H9 (cell line): ENCODE measurements at regions not wholly inside any gene's neighbourhood (a gene's known extent, or its start where the extent isn't known, plus 50 kb on each side); places are given as distances from the start of the nearest gene placed in this dataset.

Source experiments
- DNase-seq: peaks from one replicate; pipeline ENCODE4 v3.0.0-alpha.2; 2017
- H2AFZ ChIP-seq: one replicate; pipeline ENCODE4 v1.6.1; 2013; ENCODE audit warnings: mild to moderate bottlenecking, low read length, control low read depth, moderate library complexity
- H2AK5ac ChIP-seq: 2 replicates; pipeline ENCODE4 v1.6.1; 2013; ENCODE audit warnings: low read length, control low read depth, mixed read lengths; ENCODE audit not compliant: insufficient read length
- H2BK120ac ChIP-seq: one replicate; pipeline ENCODE4 v1.6.1; 2013; ENCODE audit warnings: low read depth, mild to moderate bottlenecking, low read length, control low read depth, inconsistent platforms; ENCODE audit not compliant: poor library complexity, severe bottlenecking
- H2BK12ac ChIP-seq: 2 replicates; pipeline ENCODE4 v1.6.1; 2013; ENCODE audit warnings: low read length, control low read depth, mixed read lengths, low read depth; ENCODE audit not compliant: insufficient read length
- H2BK15ac ChIP-seq: 2 replicates; pipeline ENCODE4 v1.6.1; 2013; ENCODE audit warnings: low read depth, low read length, control low read depth
- H2BK20ac ChIP-seq: one replicate; pipeline ENCODE4 v1.6.1; 2013; ENCODE audit warnings: low read depth, mild to moderate bottlenecking, low read length, control low read depth, inconsistent platforms; ENCODE audit not compliant: poor library complexity, severe bottlenecking
- H2BK5ac ChIP-seq: 2 replicates; pipeline ENCODE4 v1.6.1; 2013; ENCODE audit warnings: low read length, control low read depth, mixed read lengths; ENCODE audit not compliant: insufficient read length
- H3K14ac ChIP-seq: 2 replicates; pipeline ENCODE4 v1.6.1; 2013; ENCODE audit warnings: low read length, control low read depth; ENCODE audit not compliant: insufficient read depth
- H3K18ac ChIP-seq: 2 replicates; pipeline ENCODE4 v1.6.1; 2013; ENCODE audit warnings: low read depth, mild to moderate bottlenecking, mixed read lengths, low read length, control low read depth; ENCODE audit not compliant: insufficient read length
- H3K23ac ChIP-seq: 2 replicates; pipeline ENCODE4 v1.6.1; 2013; ENCODE audit warnings: low read length, control low read depth, mixed read lengths, low read depth; ENCODE audit not compliant: insufficient read length
- H3K23me2 ChIP-seq: 2 replicates; pipeline ENCODE4 v1.6.1; 2013; ENCODE audit warnings: low read depth, mild to moderate bottlenecking, mixed read lengths, low read length, control low read depth; ENCODE audit not compliant: insufficient read length, poor library complexity, severe bottlenecking
- H3K27ac ChIP-seq: 2 replicates; pipeline ENCODE4 v1.5.1; 2013; ENCODE audit warnings: low read length, control low read depth, mixed read lengths, low read depth; ENCODE audit not compliant: insufficient read length
- H3K27me3 ChIP-seq: 2 replicates; pipeline ENCODE4 v1.6.1; 2013; ENCODE audit warnings: low read length, control low read depth, inconsistent platforms; ENCODE audit not compliant: insufficient read depth
- H3K4ac ChIP-seq: 2 replicates; pipeline ENCODE4 v1.6.1; 2013; ENCODE audit warnings: low read depth, mild to moderate bottlenecking, control low read depth, inconsistent platforms, low read length, moderate library complexity
- H3K4me1 ChIP-seq: 2 replicates; pipeline ENCODE4 v1.6.1; 2013; ENCODE audit warnings: low read length, control low read depth, inconsistent platforms; ENCODE audit not compliant: insufficient read depth
- H3K4me2 ChIP-seq: 2 replicates; pipeline ENCODE4 v1.6.1; 2013; ENCODE audit warnings: low read length, control low read depth, mixed read lengths; ENCODE audit not compliant: insufficient read length, insufficient read depth
- H3K56ac ChIP-seq: 2 replicates; pipeline ENCODE4 v1.6.1; 2013; ENCODE audit warnings: low read depth, mild to moderate bottlenecking, mixed read lengths, low read length, control low read depth; ENCODE audit not compliant: insufficient read length
- H3K79me1 ChIP-seq: 2 replicates; pipeline ENCODE4 v1.6.1; 2013; ENCODE audit warnings: low read depth, mild to moderate bottlenecking, moderate library complexity, low read length, control low read depth, inconsistent platforms; ENCODE audit not compliant: insufficient read depth, poor library complexity, severe bottlenecking
- H3K79me2 ChIP-seq: 2 replicates; pipeline ENCODE4 v1.6.1; 2013; ENCODE audit warnings: low read length, control low read depth, inconsistent platforms; ENCODE audit not compliant: insufficient read depth
- H3K9ac ChIP-seq: 2 replicates; pipeline ENCODE4 v1.6.1; 2013; ENCODE audit warnings: low read length, control low read depth, mixed read lengths; ENCODE audit not compliant: insufficient read length; ENCODE audit errors: extremely low read depth
- H3K9me3 ChIP-seq: one replicate; pipeline ENCODE4 v1.6.1; 2013; ENCODE audit warnings: low read depth, low read length, inconsistent platforms; ENCODE audit not compliant: control insufficient read depth
- H3T11ph ChIP-seq: one replicate; pipeline ENCODE4 v1.6.1; 2013; ENCODE audit warnings: mild to moderate bottlenecking, low read length, control low read depth, inconsistent platforms
- H4K20me1 ChIP-seq: one replicate; pipeline ENCODE4 v1.6.1; 2013; ENCODE audit not compliant: control insufficient read depth, insufficient read length, insufficient read depth
- H4K5ac ChIP-seq: 2 replicates; pipeline ENCODE4 v1.6.1; 2013; ENCODE audit warnings: low read depth, mild to moderate bottlenecking, mixed read lengths, low read length, control low read depth; ENCODE audit not compliant: insufficient read length
- H4K8ac ChIP-seq: replicated peaks from 2 replicates; pipeline ENCODE4 v1.6.1; 2013; ENCODE audit warnings: low read length, control low read depth, mixed read lengths, low read depth; ENCODE audit not compliant: insufficient read length
- H4K91ac ChIP-seq: 2 replicates; pipeline ENCODE4 v1.6.1; 2013; ENCODE audit warnings: low read depth, mild to moderate bottlenecking, moderate library complexity, mixed read lengths, low read length, control low read depth; ENCODE audit not compliant: insufficient read length
- H3K27ac Mint-ChIP-seq, 3 experiments: 2 replicates in 2 of 3; 3 replicates in 1 of 3; pipeline ENCODE4 v1.8.0; 2020 to 2021; ENCODE audit warnings: mixed read lengths in 3 of 3, mild to moderate bottlenecking in 1 of 3, moderate library complexity in 1 of 3
- H3K27me3 Mint-ChIP-seq: 2 replicates; pipeline ENCODE4 v1.8.0; 2021; ENCODE audit warnings: low read depth, mild to moderate bottlenecking, moderate library complexity, mixed read lengths
- H3K36me3 Mint-ChIP-seq, 3 experiments: 2 replicates in 2 of 3; 3 replicates in 1 of 3; pipeline ENCODE4 v1.8.0; 2020 to 2021; ENCODE audit warnings: low read depth in 3 of 3, mixed read lengths in 3 of 3; ENCODE audit not compliant: insufficient read depth in 1 of 3
- H3K4me1 Mint-ChIP-seq, 2 experiments: 2 replicates each; pipeline ENCODE4 v1.8.0; 2020; ENCODE audit warnings: mixed read lengths in 2 of 2
- H3K4me3 Mint-ChIP-seq, 2 experiments: 2 replicates in 1 of 2; 3 replicates in 1 of 2; pipeline ENCODE4 v1.8.0; 2020 to 2021; ENCODE audit warnings: mild to moderate bottlenecking in 2 of 2, mixed read lengths in 2 of 2, moderate library complexity in 1 of 2
- H3K9me3 Mint-ChIP-seq, 2 experiments: 2 replicates in 1 of 2; 3 replicates in 1 of 2; pipeline ENCODE4 v1.8.0; 2020; ENCODE audit warnings: mild to moderate bottlenecking in 2 of 2, mixed read lengths in 2 of 2, moderate library complexity in 1 of 2
- WGBS: extraction: QIAGEN DNeasy Blood & Tissue Kit; methylation state at CpG from one replicate; pipeline ENCODE4 v1.1.7; 2013; ENCODE audit warnings: missing lambda C conversion rate, low lambda C conversion rate, mixed read lengths; ENCODE audit not compliant: insufficient read length; ENCODE audit errors: extremely low coverage; 5-methylcytosine and 5-hydroxymethylcytosine counted together
- TF ChIP-seq, protein P1 (sequence below): fragments of 200-600 bp; sonication (generic); conservative IDR thresholded peaks from 3 replicates; pipeline ENCODE4 v1.8.0; 2021; ENCODE audit warnings: antibody characterized with exemption, mild to moderate bottlenecking

DNA sequence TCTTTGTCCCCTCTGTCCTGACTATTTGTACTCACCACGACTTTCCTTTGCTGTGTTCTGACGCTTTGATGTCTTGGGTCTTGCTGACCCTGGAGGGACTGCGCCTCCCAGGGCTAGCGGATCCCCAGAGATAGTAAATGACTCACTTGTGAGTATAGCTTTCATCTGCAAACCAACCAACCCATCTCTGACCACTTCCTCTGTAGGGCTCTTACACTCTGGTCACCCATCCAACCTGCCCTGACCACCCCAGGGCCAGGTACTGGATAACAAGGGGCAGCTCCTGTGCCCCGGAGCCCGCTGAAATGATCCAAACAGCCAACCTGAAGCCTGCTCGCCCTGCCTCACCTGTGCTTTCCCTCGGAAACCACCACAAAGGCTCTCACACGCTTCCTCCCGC is 125.2 kb upstream of the CARD11 start:
- no peaks in the 10 kb centered on the region for H3K79me1 ChIP-seq
- H3K4me1 ChIP-seq: no peaks in the 10 kb centered on the region
- no peak overlapping the region for H2AK5ac ChIP-seq
- no peak overlapping the region for H3K4ac ChIP-seq
- no peak overlapping the region for H3K18ac ChIP-seq
- Mint-ChIP-seq H3K4me3 (no peak overlapping the region), H3K27me3 (peaks cover 5% of the 10 kb centered on the region), H3K27ac (no peak overlapping the region), H3K9me3 (peaks cover 4 to 6% of the 10 kb centered on the region in 2 experiments; a peak in 4 of 5 replicates), H3K4me1 (peaks cover 27 to 30% of the 10 kb centered on the region in 2 experiments), H3K36me3 (peaks cover 2 to 6% (median 4%) of the 10 kb centered on the region in 3 experiments; a peak in 5 of 7 replicates)
- H2BK120ac ChIP-seq: no peak overlapping the region
- H2AFZ ChIP-seq: no peak overlapping the region
- no peaks in the 10 kb centered on the region for H3K23me2 ChIP-seq
- H2BK20ac ChIP-seq: no peak overlapping the region
- no peak overlapping the region for H3K27ac ChIP-seq
- H4K5ac ChIP-seq: no peak overlapping the region
- no peaks in the 10 kb centered on the region for H4K20me1 ChIP-seq
- H2BK15ac ChIP-seq: no peak overlapping the region
- no peaks in the 10 kb centered on the region for H3K9me3 ChIP-seq
- DNase-seq: no peak
- H3K9ac ChIP-seq: no peak overlapping the region
- H4K91ac ChIP-seq: no peak overlapping the region
- no peak overlapping the region for H4K8ac ChIP-seq
- H3K4me2 ChIP-seq: no peak overlapping the region
- no peak overlapping the region for H3K56ac ChIP-seq
- H3T11ph ChIP-seq: no peak overlapping the region
- H3K23ac ChIP-seq: no peak overlapping the region
- H2BK12ac ChIP-seq: no peak overlapping the region
- no peak overlapping the region for H2BK5ac ChIP-seq
- H3K27me3 ChIP-seq: no peaks in the 10 kb centered on the region
- H3K14ac ChIP-seq: no peak overlapping the region
- TF ChIP-seq, protein P1, sequence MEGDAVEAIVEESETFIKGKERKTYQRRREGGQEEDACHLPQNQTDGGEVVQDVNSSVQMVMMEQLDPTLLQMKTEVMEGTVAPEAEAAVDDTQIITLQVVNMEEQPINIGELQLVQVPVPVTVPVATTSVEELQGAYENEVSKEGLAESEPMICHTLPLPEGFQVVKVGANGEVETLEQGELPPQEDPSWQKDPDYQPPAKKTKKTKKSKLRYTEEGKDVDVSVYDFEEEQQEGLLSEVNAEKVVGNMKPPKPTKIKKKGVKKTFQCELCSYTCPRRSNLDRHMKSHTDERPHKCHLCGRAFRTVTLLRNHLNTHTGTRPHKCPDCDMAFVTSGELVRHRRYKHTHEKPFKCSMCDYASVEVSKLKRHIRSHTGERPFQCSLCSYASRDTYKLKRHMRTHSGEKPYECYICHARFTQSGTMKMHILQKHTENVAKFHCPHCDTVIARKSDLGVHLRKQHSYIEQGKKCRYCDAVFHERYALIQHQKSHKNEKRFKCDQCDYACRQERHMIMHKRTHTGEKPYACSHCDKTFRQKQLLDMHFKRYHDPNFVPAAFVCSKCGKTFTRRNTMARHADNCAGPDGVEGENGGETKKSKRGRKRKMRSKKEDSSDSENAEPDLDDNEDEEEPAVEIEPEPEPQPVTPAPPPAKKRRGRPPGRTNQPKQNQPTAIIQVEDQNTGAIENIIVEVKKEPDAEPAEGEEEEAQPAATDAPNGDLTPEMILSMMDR: no peak
- H3K79me2 ChIP-seq: no peaks in the 10 kb centered on the region
- no CpG with 5 or more reads among the region's 10 CpGs for WGBS
